Trophoblast cell (in vitro differentiated cells and primary cell): ENCODE measurements at regions not wholly inside any gene's neighbourhood (a gene's known extent, or its start where the extent isn't known, plus 50 kb on each side); places are given as distances from the start of the nearest gene placed in this dataset.

Experiments
- DNase-seq, 2 donors: peaks; one replicate each; pipeline ENCODE4 v3.0.0-alpha.2; 2016
- H2AFZ ChIP-seq: 2 replicates; pipeline ENCODE4 v1.6.1; 2013; ENCODE audit warnings: low read length, moderate library complexity, mild to moderate bottlenecking; ENCODE audit not compliant: insufficient read depth, poor library complexity
- H2AK5ac ChIP-seq: 2 replicates; pipeline ENCODE4 v1.6.1; 2013; ENCODE audit warnings: mild to moderate bottlenecking, low read length
- H2BK120ac ChIP-seq: 2 replicates; pipeline ENCODE4 v1.6.1; 2013; ENCODE audit warnings: low read length, mild to moderate bottlenecking, moderate library complexity; ENCODE audit not compliant: insufficient read depth, poor library complexity
- H2BK12ac ChIP-seq: 2 replicates; pipeline ENCODE4 v1.6.1; 2013; ENCODE audit warnings: mild to moderate bottlenecking, low read length, moderate library complexity
- H2BK5ac ChIP-seq: 2 replicates; pipeline ENCODE4 v1.6.1; 2013; ENCODE audit warnings: low read length, low read depth, moderate library complexity, mild to moderate bottlenecking; ENCODE audit not compliant: poor library complexity
- H3K14ac ChIP-seq: 2 replicates; pipeline ENCODE4 v1.6.1; 2013; ENCODE audit warnings: mild to moderate bottlenecking, low read length
- H3K18ac ChIP-seq: 2 replicates; pipeline ENCODE4 v1.6.1; 2013; ENCODE audit warnings: mild to moderate bottlenecking, low read length
- H3K23ac ChIP-seq: 2 replicates; pipeline ENCODE4 v1.6.1; 2013; ENCODE audit warnings: low read length
- H3K27ac ChIP-seq: 2 replicates; pipeline ENCODE4 v1.5.1; 2013; ENCODE audit warnings: low read depth, mild to moderate bottlenecking, inconsistent platforms, low read length, moderate library complexity
- H3K27me3 ChIP-seq: 2 replicates; pipeline ENCODE4 v1.6.1; 2013; ENCODE audit warnings: inconsistent platforms, mild to moderate bottlenecking, low read length, moderate library complexity; ENCODE audit not compliant: insufficient read depth
- H3K36me3 ChIP-seq, 2 experiments: 1 replicate in 1 of 2; 2 replicates in 1 of 2; pipeline ENCODE4 v1.6.1; 2013; ENCODE audit warnings: low read length in 2 of 2, mild to moderate bottlenecking in 2 of 2, moderate library complexity in 1 of 2; ENCODE audit not compliant: insufficient read depth in 2 of 2, control insufficient read depth in 1 of 2
- H3K4ac ChIP-seq: 2 replicates; pipeline ENCODE4 v1.6.1; 2013; ENCODE audit warnings: low read depth, mild to moderate bottlenecking, low read length, moderate library complexity
- H3K4me1 ChIP-seq, 2 experiments: 1 replicate in 1 of 2; 2 replicates in 1 of 2; pipeline ENCODE4 v1.6.1; 2013; ENCODE audit warnings: low read length in 2 of 2, mild to moderate bottlenecking in 2 of 2, moderate library complexity in 1 of 2; ENCODE audit not compliant: insufficient read depth in 2 of 2, control insufficient read depth in 1 of 2
- H3K4me2 ChIP-seq: 2 replicates; pipeline ENCODE4 v1.6.1; 2013; ENCODE audit warnings: inconsistent platforms, mild to moderate bottlenecking, low read length, moderate library complexity
- H3K4me3 ChIP-seq: 2 replicates; pipeline ENCODE4 v1.5.1; 2013; ENCODE audit warnings: mild to moderate bottlenecking, low read depth, low read length, inconsistent platforms
- H3K79me1 ChIP-seq: one replicate; pipeline ENCODE4 v1.6.1; 2013; ENCODE audit warnings: low read length
- H3K79me2 ChIP-seq: 2 replicates; pipeline ENCODE4 v1.6.1; 2013; ENCODE audit warnings: low read length, mild to moderate bottlenecking; ENCODE audit not compliant: control insufficient read depth, insufficient read depth, poor library complexity
- H3K9ac ChIP-seq: 2 replicates; pipeline ENCODE4 v1.6.1; 2013; ENCODE audit warnings: mild to moderate bottlenecking, low read length
- H3K9me3 ChIP-seq: 2 replicates; pipeline ENCODE4 v1.6.1; 2013; ENCODE audit warnings: low read depth, mild to moderate bottlenecking, control low read depth, inconsistent platforms, low read length; ENCODE audit not compliant: insufficient read depth
- H4K12ac ChIP-seq: 2 replicates; pipeline ENCODE4 v1.6.1; 2013; ENCODE audit warnings: low read depth, mild to moderate bottlenecking, low read length, moderate library complexity
- H4K8ac ChIP-seq: 2 replicates; pipeline ENCODE4 v1.6.1; 2013; ENCODE audit warnings: low read depth, mild to moderate bottlenecking, low read length, moderate library complexity
- H4K91ac ChIP-seq: one replicate; pipeline ENCODE4 v1.6.1; 2013; ENCODE audit warnings: low read depth, mild to moderate bottlenecking, low read length, moderate library complexity
- WGBS: extraction: QIAGEN DNeasy Blood & Tissue Kit; methylation state at CpG from one replicate; pipeline ENCODE4 v1.1.7; 2013; ENCODE audit warnings: missing lambda C conversion rate; ENCODE audit not compliant: insufficient read length, insufficient coverage; ENCODE audit errors: extremely low coverage; 5-methylcytosine and 5-hydroxymethylcytosine counted together

- no CpG with 5 or more reads among the region's 3 CpGs for WGBS
- peak overlapping the region; percentile 11 for H4K8ac ChIP-seq
- H3K4me3 ChIP-seq, result no peak overlapping the region
- peak overlapping the region; percentile 91 for H3K14ac ChIP-seq
- peaks cover 2% of the 10 kb centered on the region for H3K79me2 ChIP-seq
- no peak overlapping the region for H3K23ac ChIP-seq
- DNase-seq, result no peak
- H2AFZ ChIP-seq, result no peak overlapping the region
- peaks cover 9% of the 10 kb centered on the region for H3K79me1 ChIP-seq
- H3K18ac ChIP-seq, result peak overlapping the region; percentile 71
- H3K9ac ChIP-seq, result no peak overlapping the region
- no peaks in the 10 kb centered on the region for H3K27me3 ChIP-seq
- peak overlapping the region; percentile 73 for H4K91ac ChIP-seq
- no peaks in the 10 kb centered on the region for H3K9me3 ChIP-seq
- peaks cover 4 to 7% of the 10 kb centered on the region in 2 experiments for H3K4me1 ChIP-seq
- no peak overlapping the region for H4K12ac ChIP-seq
- peak overlapping the region; percentile 40 for H2BK5ac ChIP-seq
- H2BK12ac ChIP-seq, result peak overlapping the region; percentile 89
- no peaks in the 10 kb centered on the region for H3K36me3 ChIP-seq
- peak overlapping the region; percentile 88 for H2BK120ac ChIP-seq
- H3K4ac ChIP-seq, result no peak overlapping the region
- H2AK5ac ChIP-seq, result peak overlapping the region; percentile 89
- no peak overlapping the region for H3K27ac ChIP-seq
- no peak overlapping the region for H3K4me2 ChIP-seq
Observed at GRCh38 chr7:118085000-118085399, 99.0 kb upstream of the LSM8 start.

- no peak for DNase-seq
- WGBS, result no CpG with 5 or more reads among the region's 2 CpGs
- Histone ChIP-seq H3K79me1 (peaks cover 8% of the 10 kb centered on the region), H2BK5ac (no peak overlapping the region), H3K9ac (no peak overlapping the region), H2AK5ac (no peak overlapping the region), H3K14ac (no peak overlapping the region), H3K36me3 (no peaks in the 10 kb centered on the region), H3K27me3 (no peaks in the 10 kb centered on the region), H4K8ac (no peak overlapping the region), H3K4me1 (peaks cover 4 to 7% of the 10 kb centered on the region in 2 experiments), H3K18ac (no peak overlapping the region), H4K91ac (no peak overlapping the region), H3K79me2 (peaks cover 2% of the 10 kb centered on the region), H3K9me3 (no peaks in the 10 kb centered on the region), H3K4me2 (no peak overlapping the region), H2BK12ac (no peak overlapping the region), H3K23ac (no peak overlapping the region), H3K4ac (no peak overlapping the region), H4K12ac (no peak overlapping the region), H3K27ac (no peak overlapping the region), H3K4me3 (no peak overlapping the region), H2AFZ (no peak overlapping the region), H2BK120ac (no peak overlapping the region)
Observed at GRCh38 chr7:118087126-118087525, 96.8 kb upstream of the LSM8 start.

GRCh38 chr7:118094044-118094443 is 89.9 kb upstream of the LSM8 start:
- H3K36me3 ChIP-seq, result no peaks in the 10 kb centered on the region
- no peak for DNase-seq
- H3K23ac ChIP-seq, result no peak overlapping the region
- no peaks in the 10 kb centered on the region for H3K27me3 ChIP-seq
- no peaks in the 10 kb centered on the region for H3K79me1 ChIP-seq
- H2BK12ac ChIP-seq, result no peak overlapping the region
- no peak overlapping the region for H2AK5ac ChIP-seq
- H3K4me3 ChIP-seq, result no peak overlapping the region
- no peak overlapping the region for H4K91ac ChIP-seq
- no peak overlapping the region for H2BK5ac ChIP-seq
- H2AFZ ChIP-seq, result no peak overlapping the region
- H4K12ac ChIP-seq, result no peak overlapping the region
- H3K79me2 ChIP-seq, result no peaks in the 10 kb centered on the region
- no peak overlapping the region for H3K27ac ChIP-seq
- H3K4ac ChIP-seq, result no peak overlapping the region
- no peaks in the 10 kb centered on the region for H3K4me1 ChIP-seq
- no peak overlapping the region for H3K9ac ChIP-seq
- no peak overlapping the region for H3K4me2 ChIP-seq
- H3K18ac ChIP-seq, result no peak overlapping the region
- no peak overlapping the region for H2BK120ac ChIP-seq
- WGBS, result no CpG with 5 or more reads among the region's 1 CpG
- no peak overlapping the region for H3K14ac ChIP-seq
- H4K8ac ChIP-seq, result no peak overlapping the region
- H3K9me3 ChIP-seq, result no peaks in the 10 kb centered on the region

- Histone ChIP-seq H4K8ac (no peak overlapping the region), H3K4me2 (no peak overlapping the region), H3K18ac (no peak overlapping the region), H3K14ac (no peak overlapping the region), H3K79me2 (no peaks in the 10 kb centered on the region), H3K4me3 (no peak overlapping the region), H3K36me3 (no peaks in the 10 kb centered on the region), H2BK5ac (no peak overlapping the region), H3K27me3 (no peaks in the 10 kb centered on the region), H3K9me3 (no peaks in the 10 kb centered on the region), H2BK12ac (no peak overlapping the region), H3K9ac (no peak overlapping the region), H3K23ac (no peak overlapping the region), H3K27ac (no peak overlapping the region), H3K4me1 (no peaks in the 10 kb centered on the region), H2AFZ (no peak overlapping the region), H2BK120ac (no peak overlapping the region), H2AK5ac (no peak overlapping the region), H4K91ac (no peak overlapping the region), H3K79me1 (no peaks in the 10 kb centered on the region), H3K4ac (no peak overlapping the region), H4K12ac (no peak overlapping the region)
- no CpG with 5 or more reads among the region's 2 CpGs for WGBS
- DNase-seq, result peak in 1 of 2 donors; percentile 54
Observed at GRCh38 chr7:118104812-118105441, 79.0 kb upstream of the LSM8 start.
